HepG2 (cell line): ENCODE measurements at regions not wholly inside any gene's neighbourhood (a gene's known extent, or its start where the extent isn't known, plus 50 kb on each side); places are given as distances from the start of the nearest gene placed in this dataset.

Source experiments
- BCL6 ChIP-seq: IDR thresholded peaks from 2 replicates; pipeline ENCODE4 v1.6.1; 2016; ENCODE audit warnings: missing genetic modification reagents, missing compliant biosample characterization
- ELF3 ChIP-seq: IDR thresholded peaks from 2 replicates; pipeline ENCODE4 v1.6.1; 2016; ENCODE audit warnings: missing genetic modification reagents, missing compliant biosample characterization
- FOSL2 ChIP-seq: sonication (generic); formaldehyde crosslinking; IDR thresholded peaks from 2 replicates; pipeline ENCODE4 v1.4.0; 2020; ENCODE audit warnings: missing genetic modification reagents
- FOXA3 ChIP-seq: IDR thresholded peaks from 2 replicates; pipeline ENCODE4 v1.6.1; 2016; ENCODE audit warnings: missing genetic modification reagents, missing compliant biosample characterization
- FOXP4 ChIP-seq: sonication (generic); formaldehyde crosslinking; IDR thresholded peaks from 2 replicates; pipeline ENCODE4 v1.4.0; 2020; ENCODE audit warnings: missing genetic modification reagents
- GABPA ChIP-seq, 2 experiments: IDR thresholded peaks; 2 replicates each; pipeline ENCODE4 v1.6.1; 2011 to 2016; ENCODE audit warnings: low read depth in 2 of 2, low read length in 1 of 2, missing biosample characterization in 1 of 2, missing genetic modification characterization in 1 of 2
- GFI1 ChIP-seq: sonication (generic); formaldehyde crosslinking; IDR thresholded peaks from 2 replicates; pipeline ENCODE4 v1.5.0; 2020; ENCODE audit warnings: missing genetic modification reagents, mild to moderate bottlenecking, borderline replicate concordance
- HMG20A ChIP-seq: IDR thresholded peaks from 2 replicates; pipeline ENCODE4 v1.6.1; 2016; ENCODE audit warnings: borderline replicate concordance
- HNF4A ChIP-seq: sonication (generic); formaldehyde crosslinking; IDR thresholded peaks from 2 replicates; pipeline ENCODE4 v1.4.0; 2020; ENCODE audit warnings: missing genetic modification reagents
- HOMEZ ChIP-seq: IDR thresholded peaks from 2 replicates; pipeline ENCODE4 v1.6.1; 2016; ENCODE audit warnings: low read depth
- ISL2 ChIP-seq: sonication (generic); formaldehyde crosslinking; IDR thresholded peaks from 2 replicates; pipeline ENCODE4 v1.5.0; 2020; ENCODE audit warnings: missing genetic modification reagents
- ISX ChIP-seq: sonication (generic); formaldehyde crosslinking; conservative IDR thresholded peaks from 2 replicates; pipeline ENCODE4 v1.5.0; 2020; ENCODE audit warnings: missing genetic modification reagents
- KLF9 ChIP-seq: IDR thresholded peaks from 2 replicates; pipeline ENCODE4 v1.6.1; 2016; ENCODE audit warnings: low read depth
- MED13 ChIP-seq: sonication (generic); formaldehyde crosslinking; IDR thresholded peaks from 2 replicates; pipeline ENCODE4 v1.5.0; 2020; ENCODE audit warnings: missing genetic modification reagents
- MIER3 ChIP-seq: IDR thresholded peaks from 2 replicates; pipeline ENCODE4 v1.6.1; 2016; ENCODE audit warnings: missing compliant biosample characterization, borderline replicate concordance
- MIXL1 ChIP-seq: IDR thresholded peaks from 2 replicates; pipeline ENCODE4 v1.6.1; 2016
- NFKB2 ChIP-seq: sonication (generic); formaldehyde crosslinking; IDR thresholded peaks from 2 replicates; pipeline ENCODE4 v1.4.0; 2020; ENCODE audit warnings: missing genetic modification reagents, borderline replicate concordance
- PHF21A ChIP-seq: sonication (generic); formaldehyde crosslinking; IDR thresholded peaks from 2 replicates; pipeline ENCODE4 v1.5.0; 2020; ENCODE audit warnings: mild to moderate bottlenecking, missing genetic modification reagents
- PTBP1 ChIP-seq: fragments of 200-400 bp; formaldehyde crosslinking; IDR thresholded peaks from 2 replicates; pipeline ENCODE4 v1.6.1; 2018; ENCODE audit warnings: low read length, low read depth; ENCODE audit not compliant: poor library complexity, severe bottlenecking
- RORA ChIP-seq: sonication (generic); formaldehyde crosslinking; IDR thresholded peaks from 2 replicates; pipeline ENCODE4 v1.5.0; 2020; ENCODE audit warnings: mild to moderate bottlenecking, missing genetic modification reagents, moderate library complexity
- SRSF4 ChIP-seq: fragments of 200-400 bp; formaldehyde crosslinking; IDR thresholded peaks from one replicate; pipeline ENCODE4 v1.6.1; 2018; ENCODE audit warnings: mild to moderate bottlenecking, low read depth, low read length, moderate library complexity; ENCODE audit not compliant: poor library complexity, severe bottlenecking
- STAT5B ChIP-seq: sonication (generic); formaldehyde crosslinking; IDR thresholded peaks from 2 replicates; pipeline ENCODE4 v1.4.0; 2020; ENCODE audit warnings: missing genetic modification reagents
- TAF1 ChIP-seq: sonication (generic); formaldehyde crosslinking; IDR thresholded peaks from 2 replicates; pipeline ENCODE4 v1.4.0; 2020; ENCODE audit warnings: missing genetic modification reagents
- TARDBP ChIP-seq: sonication (generic); formaldehyde crosslinking; IDR thresholded peaks from 2 replicates; pipeline ENCODE4 v1.8.0; 2022; ENCODE audit warnings: mild to moderate bottlenecking, missing genetic modification reagents
- TBP ChIP-seq: sonication (generic); formaldehyde crosslinking; IDR thresholded peaks from 2 replicates; pipeline ENCODE4 v1.5.0; 2020; ENCODE audit warnings: missing genetic modification reagents
- TBX3 ChIP-seq: fragments of 450-650 bp; IDR thresholded peaks from 2 replicates; pipeline ENCODE4 v1.6.1; 2017; ENCODE audit warnings: antibody characterized with exemption, mild to moderate bottlenecking, inconsistent platforms, borderline replicate concordance
- ZMYM3 ChIP-seq: sonication (generic); formaldehyde crosslinking; IDR thresholded peaks from 2 replicates; pipeline ENCODE4 v1.5.1; 2020; ENCODE audit warnings: mild to moderate bottlenecking, missing genetic modification reagents
- ZNF17 ChIP-seq: sonication (generic); formaldehyde crosslinking; IDR thresholded peaks from 2 replicates; pipeline ENCODE4 v1.5.0; 2020; ENCODE audit warnings: mild to moderate bottlenecking, missing genetic modification reagents
- ZNF292 ChIP-seq: sonication (generic); formaldehyde crosslinking; IDR thresholded peaks from 2 replicates; pipeline ENCODE4 v1.8.1; 2022; ENCODE audit warnings: mild to moderate bottlenecking, low read depth, missing genetic modification reagents, borderline replicate concordance
- ZNF331 ChIP-seq: sonication (generic); formaldehyde crosslinking; IDR thresholded peaks from 2 replicates; pipeline ENCODE4 v1.4.0; 2020; ENCODE audit warnings: missing genetic modification reagents
- ZNF652 ChIP-seq: IDR thresholded peaks from 2 replicates; pipeline ENCODE4 v1.6.1; 2016; ENCODE audit warnings: low read depth, borderline replicate concordance
- ZNF773 ChIP-seq: sonication (generic); formaldehyde crosslinking; IDR thresholded peaks from 2 replicates; pipeline ENCODE4 v1.4.0; 2020; ENCODE audit warnings: missing genetic modification reagents, borderline replicate concordance

GRCh38 chr20:52001999-52002666 lies 189.4 kb downstream of the ZFP64 start (continued):
- TF ChIP-seq FOXA3 (CRISPR knock-in tag) (peak; percentile 96), ZNF17 (no peak), TBP (no peak), PTBP1 (no peak), HMG20A (CRISPR knock-in tag) (peak; percentile 88; the same call in 1 of the 2 replicates), HNF4A (CRISPR knock-in tag) (peak; percentile 41), MIER3 (peak; percentile 91), ISL2 (CRISPR knock-in tag) (peak; percentile 66; the same call in 1 of the 2 replicates), HOMEZ (CRISPR knock-in tag) (peak; percentile 87), ZMYM3 (CRISPR knock-in tag) (peak; percentile 72), MIXL1 (CRISPR knock-in tag) (peak; percentile 95), NFKB2 (no peak), GABPA (IDR thresholded peaks at IDR 0.05; ENCODE audit: low read depth, low read length) (no peak), GABPA (CRISPR knock-in tag; IDR thresholded peaks at IDR 0.05; ENCODE audit: low read depth) (peak; percentile 76), ELF3 (CRISPR knock-in tag) (peak; percentile 100), MED13 (no peak), ZNF331 (CRISPR knock-in tag) (peak; percentile 45; the same call in 1 of the 2 replicates), KLF9 (CRISPR knock-in tag) (no peak), GFI1 (CRISPR knock-in tag) (peak; percentile 97), STAT5B (CRISPR knock-in tag) (0 out of 2 replicates have a peak, but pooled peaks have one; percentile 35), ZNF773 (no peak), ZNF652 (peak; percentile 38; the same call in 1 of the 2 replicates), ZNF292 (peak; percentile 68; the same call in 1 of the 2 replicates), SRSF4 (no peak), FOXP4 (CRISPR knock-in tag) (peak; percentile 92), BCL6 (CRISPR knock-in tag) (0 out of 2 replicates have a peak, but pooled peaks have one; percentile 37), FOSL2 (CRISPR knock-in tag) (peak; percentile 36; the same call in 1 of the 2 replicates), TAF1 (CRISPR knock-in tag) (no peak), PHF21A (peak; percentile 62), ISX (CRISPR knock-in tag) (no peak), TARDBP (peak; percentile 54; the same call in 1 of the 2 replicates), RORA (no peak), TBX3 (peak; percentile 57; the same call in 1 of the 2 replicates)
